ENCODE measurements at regions not wholly inside any gene's neighbourhood (a gene's known extent, or its start where the extent isn't known, plus 50 kb on each side); places are given as distances from the start of the nearest gene placed in this dataset.
"Not testable (repeated sequence)": the region's sequence is repeated elsewhere in the genome, so short reads cannot be mapped to it uniquely, and the experiment has no call there.

DNA sequence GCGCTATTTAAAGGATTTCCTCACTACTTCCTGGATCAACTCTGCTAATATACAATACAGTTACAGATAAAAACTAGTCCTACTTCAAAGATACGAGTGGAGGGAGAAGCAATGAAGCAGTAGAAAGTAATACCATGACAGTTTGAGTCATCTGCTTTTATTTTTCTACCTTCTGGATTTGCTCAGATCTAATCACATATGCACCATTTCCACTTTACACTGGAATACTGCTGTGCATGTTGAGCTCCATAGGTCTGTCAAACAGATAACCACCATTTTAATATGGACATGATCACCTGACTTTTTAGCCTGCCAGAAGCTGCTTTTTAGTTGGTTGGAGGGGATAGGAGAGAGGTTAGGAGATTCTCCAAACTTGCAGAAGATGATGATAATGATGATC is 92.5 kb downstream of the MMUT start:
- no peak for FAIRE-seq

DNA sequence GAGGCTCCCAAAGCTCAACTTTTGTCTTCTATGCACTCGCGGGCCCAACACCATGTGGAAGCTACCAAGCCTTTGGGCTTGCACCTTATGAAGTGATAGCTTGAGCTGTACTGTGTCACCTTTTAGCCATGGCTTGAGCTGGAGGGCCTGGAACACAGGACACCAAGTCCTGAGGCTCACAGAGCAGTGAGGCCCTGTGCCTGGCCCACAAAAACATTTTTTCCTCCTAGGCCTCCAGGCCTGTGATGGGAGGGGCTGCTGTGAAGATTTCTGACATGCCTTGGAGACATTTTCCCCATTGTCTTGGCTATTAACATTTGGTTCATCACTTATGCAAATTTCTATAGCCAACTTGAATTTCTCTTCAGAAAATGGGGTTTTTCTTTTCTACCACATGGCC is 96.5 kb downstream of the MMUT start:
- no peak for FAIRE-seq

DNA sequence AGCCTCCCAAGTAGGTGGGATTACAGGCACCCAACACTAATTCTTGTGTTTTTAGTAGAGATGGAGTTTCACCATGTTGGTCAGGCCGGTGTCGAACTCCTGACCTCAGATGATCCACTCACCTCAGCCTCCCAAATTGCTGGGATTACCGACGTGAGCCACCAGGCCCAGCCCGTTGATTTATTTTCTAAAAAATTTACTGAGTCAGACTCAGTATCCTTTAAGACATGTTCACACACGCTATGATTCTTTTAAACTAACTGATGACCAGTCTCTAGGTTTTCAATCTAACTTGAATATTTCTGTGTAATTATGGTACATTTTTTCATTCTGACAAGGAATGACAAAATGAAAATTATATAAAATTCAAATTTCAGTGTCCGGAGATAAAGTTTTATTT is 114.5 kb downstream of the MMUT start:
- no peak for FAIRE-seq

DNA sequence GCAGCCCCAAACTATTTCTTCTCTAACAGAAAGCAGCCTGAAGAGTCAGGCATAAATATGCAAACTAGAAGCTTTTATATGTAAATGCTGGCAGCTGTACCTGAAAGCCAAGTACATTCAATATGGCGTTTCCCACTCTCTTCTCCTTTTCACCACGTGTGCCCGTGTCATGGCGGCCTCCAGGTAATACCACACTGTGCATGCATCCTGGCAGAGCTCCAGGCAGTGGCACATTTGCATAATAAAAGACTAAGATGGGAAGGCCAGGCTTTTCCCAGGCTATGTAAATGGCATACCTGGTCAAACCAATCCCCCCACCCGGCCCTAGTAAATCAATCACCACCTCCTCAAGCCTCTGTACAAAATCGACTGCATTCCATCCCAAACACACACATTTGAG is 120.6 kb downstream of the MMUT start:
- FAIRE-seq: no peak

DNA sequence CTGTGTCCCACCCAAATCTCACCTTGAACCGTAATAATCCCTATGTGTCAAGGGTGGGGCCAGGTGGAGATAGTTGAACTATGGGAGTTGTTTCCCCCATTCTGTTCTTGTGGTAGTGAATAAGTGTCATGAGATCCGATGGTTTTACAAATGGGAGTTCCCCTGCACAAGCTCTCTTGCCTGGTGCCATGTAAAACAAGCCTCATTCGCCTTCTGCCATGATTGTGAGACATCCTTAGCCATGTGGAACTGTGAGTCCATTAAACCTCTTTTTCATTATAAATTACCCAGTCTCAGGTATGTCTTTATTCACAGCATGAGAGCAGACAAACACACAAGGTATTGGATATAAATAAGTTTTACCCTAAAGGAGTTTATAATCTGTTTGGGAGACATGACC is 121.2 kb downstream of the MMUT start:
- FAIRE-seq: no peak

DNA sequence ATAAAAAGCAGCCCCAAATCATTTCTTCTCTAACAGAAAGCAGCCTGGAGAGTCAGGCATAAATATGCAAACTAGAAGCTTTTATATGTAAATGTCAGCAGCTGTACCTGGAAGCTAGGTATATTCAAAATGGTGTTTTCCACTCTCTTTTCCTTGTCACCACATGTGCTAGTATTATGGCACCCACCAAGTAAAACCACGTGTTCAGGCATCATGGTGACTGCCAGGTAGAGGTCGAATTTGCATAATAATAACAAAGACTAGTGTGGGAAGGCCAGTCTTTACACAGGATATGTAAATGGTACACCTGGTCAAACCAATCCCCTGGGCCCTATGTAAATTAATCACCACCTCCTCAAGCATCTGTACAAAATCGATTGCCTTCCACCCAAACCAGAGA is 124.0 kb downstream of the MMUT start:
- no peak for FAIRE-seq

DNA sequence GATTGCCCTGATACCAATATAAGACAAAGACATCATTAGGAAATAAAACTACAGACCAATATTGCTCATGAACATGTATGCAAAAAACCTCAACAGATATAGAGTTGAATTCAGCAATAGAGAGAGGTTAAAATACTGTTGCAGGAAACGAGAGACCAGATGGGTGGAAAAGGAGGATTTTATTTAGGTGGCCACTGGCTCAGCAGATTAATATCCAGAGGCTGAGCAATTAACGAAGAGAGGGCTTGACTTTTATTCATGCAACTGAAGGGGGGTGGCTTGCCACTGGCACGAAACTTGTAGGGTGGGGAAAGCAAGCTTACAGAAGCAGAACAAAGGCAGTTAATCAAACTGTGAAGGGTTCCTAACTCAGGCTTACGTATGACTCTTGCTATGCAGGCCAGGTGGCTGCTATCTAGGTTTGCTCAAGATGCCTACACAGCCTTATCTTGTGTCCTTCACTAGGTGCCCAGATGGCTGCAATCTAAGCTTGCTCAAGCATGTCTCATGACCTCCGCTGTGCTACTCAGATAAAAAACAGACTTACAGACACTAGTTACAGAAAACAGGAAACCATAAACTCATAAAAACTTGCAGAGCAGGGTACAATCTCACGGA is 126.4 kb downstream of the MMUT start:
- FAIRE-seq: no peak

DNA sequence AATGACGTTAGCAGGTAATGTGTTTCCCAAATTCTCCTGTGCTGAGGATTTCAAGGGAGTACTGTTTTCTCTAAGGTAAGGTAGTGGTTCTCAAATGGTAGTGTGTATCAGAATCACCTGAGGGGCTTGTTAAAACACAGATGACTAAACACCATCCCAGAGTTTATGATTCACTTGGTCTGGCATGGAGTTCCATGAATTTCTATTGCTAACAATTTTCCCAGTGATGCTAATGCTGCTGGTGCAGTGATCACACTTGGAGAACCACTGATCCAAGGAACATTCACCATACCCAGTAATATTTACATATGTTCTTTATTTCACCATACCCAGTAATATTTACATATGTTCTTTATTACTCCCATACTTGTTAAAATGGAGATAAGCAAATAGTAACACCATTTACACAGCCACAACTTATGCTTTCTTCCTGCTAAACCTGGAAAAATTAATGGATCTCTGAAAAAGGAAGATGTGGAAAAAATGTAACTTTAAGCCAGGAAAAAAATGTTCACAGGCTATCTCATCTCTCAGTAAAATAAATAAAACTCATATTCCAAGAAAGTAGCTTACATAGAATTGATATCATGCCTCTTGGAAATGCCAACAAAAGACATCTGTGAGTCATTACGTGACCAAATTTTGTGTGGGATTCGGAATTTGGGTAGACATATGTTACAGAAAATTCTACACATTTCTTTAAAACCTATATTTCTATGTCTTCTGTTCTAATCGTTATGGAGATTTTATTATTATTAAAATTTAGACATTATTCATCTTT is 129.5 kb downstream of the MMUT start:
- no peak for FAIRE-seq

DNA sequence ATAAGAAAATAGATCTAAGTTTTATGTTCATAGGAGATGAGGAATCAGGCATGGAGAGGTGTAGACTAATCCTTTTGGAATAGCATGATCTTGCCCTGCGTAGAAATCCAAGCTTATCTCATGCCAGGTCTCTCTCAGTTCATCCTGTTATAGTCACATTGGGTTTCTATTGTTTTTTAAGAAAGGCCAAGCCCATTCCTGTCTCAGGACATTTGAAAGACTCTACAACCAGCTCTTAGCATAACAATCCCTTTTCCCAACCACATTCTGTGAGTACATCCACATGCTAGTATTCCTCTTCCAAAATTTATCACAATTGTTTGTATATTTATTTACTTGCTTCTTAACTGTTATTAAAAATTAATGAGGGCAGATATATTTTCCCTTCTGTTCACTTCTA is 130.3 kb downstream of the MMUT start:
- no peak for FAIRE-seq

DNA sequence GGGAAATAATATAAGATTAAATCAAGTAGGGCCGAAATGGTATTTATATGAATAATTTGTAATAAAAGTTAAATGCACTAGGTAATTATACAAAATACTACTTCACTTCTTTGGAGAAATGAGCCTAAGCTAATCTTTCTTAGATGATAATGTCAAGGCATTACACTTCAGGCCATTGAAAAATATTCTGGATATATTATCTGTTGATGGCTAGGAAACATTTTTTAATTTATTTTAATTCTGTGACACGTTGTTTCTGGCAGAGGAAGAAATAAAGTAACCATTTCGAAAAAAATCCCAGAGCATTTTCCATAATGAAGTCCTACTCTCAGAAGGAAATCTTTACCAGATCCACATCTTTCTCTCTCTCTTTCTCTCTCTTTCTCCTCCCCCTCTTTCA is 133.9 kb downstream of the MMUT start:
- no peak for FAIRE-seq

DNA sequence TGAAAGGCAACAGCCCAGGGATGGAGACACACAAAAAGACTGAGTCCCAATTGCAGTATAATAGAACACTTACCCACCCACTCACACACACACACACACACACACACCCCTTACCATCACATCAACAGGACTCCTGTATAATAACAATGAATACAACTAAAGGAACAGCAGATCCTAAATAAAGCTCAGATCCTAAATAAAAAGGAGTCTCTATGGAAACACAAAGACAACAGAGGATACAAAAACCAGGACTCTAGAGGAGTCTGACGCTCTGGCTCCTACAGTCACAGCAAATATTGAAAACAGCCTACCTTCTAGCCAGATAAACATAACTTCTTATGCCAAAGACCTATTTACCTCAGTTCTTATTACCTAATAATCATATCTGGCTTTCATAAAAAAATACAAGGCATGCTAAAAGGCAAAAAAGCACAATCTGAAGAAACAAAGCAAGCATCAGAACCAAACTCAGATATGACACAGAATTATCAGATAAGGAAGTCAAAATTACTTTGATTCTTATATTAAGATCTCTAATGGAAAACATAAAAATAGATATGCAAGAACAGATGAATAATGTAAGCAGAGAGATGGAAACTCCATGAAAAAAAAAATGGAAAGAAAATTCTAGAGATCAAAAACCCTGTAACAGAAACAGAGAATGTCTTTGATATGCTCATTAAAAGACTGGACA is 134.9 kb downstream of the MMUT start:
- no peak for FAIRE-seq

DNA sequence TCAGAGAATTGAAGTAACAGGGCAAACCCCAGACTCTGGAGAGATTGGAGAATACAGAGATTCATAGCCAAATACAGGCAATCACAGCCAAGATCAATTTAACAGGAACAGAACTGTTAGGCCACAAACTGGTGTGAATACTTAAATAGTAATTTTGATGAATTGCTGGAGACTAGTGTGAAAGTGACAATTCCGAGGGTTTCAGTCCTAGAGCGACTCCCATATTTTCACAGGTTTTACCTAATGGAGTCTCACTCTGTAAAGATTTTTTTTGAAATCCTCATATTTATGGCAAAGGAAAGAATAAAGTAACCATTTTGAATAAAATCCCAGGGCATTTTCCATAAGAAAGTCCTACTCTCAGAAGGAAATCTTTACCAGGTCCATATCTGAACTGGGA is 135.5 kb downstream of the MMUT start:
- FAIRE-seq: no peak

DNA sequence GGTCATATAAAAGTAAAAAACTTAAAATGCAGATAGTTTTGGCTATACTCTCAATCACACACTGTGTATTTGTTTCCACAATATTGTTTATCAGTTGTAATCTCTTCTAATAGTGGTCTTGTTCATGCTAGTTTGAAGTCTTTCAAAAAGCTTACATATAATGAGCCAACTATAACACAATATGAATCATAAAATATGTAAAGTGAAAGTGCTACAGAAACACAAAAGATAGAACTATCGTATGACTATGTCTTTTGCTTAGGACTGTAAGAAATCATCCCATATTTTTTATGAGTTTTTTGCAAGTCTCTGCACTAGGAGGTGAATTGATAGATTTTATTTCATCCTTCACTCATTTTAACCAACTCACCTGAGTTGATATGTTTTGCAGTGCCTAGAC is 136.0 kb downstream of the MMUT start:
- FAIRE-seq: no peak

DNA sequence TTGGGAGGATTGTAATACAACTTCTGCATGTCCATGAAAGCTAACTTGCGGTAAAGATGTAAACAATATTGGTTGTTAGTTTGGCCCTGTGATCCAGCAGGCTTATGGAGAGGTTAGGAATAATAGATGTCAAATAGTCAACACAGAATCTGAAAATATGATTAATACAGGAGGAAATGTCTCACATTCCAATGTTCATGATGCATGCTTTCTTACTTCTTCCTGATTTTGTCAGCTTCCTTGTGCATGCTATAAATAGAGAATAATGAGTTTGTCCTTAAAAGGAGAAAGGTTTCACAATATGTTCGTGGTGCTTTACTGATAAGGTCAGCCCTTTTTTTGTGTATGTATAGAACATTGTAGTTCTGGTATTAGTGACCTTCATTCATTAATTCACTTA is 136.7 kb downstream of the MMUT start:
- FAIRE-seq: no peak

DNA sequence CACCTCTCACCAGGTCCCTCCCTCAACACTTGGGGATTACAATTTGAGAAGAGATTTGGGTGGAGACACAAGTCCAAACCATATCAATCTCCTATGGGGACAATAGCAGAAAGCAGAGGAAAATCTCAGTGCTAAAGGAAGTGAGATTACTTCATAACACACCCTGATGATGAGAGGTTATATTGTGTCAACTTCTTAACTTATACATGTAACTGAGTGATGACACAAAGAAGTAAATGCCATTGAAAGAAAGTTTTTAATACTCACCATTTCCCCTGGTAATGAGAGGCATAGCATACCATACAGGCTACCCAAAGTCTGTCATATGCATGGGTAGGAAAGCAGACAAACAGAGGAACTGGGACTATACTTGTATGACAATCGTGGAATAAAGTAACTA is 137.2 kb downstream of the MMUT start:
- FAIRE-seq: no peak

DNA sequence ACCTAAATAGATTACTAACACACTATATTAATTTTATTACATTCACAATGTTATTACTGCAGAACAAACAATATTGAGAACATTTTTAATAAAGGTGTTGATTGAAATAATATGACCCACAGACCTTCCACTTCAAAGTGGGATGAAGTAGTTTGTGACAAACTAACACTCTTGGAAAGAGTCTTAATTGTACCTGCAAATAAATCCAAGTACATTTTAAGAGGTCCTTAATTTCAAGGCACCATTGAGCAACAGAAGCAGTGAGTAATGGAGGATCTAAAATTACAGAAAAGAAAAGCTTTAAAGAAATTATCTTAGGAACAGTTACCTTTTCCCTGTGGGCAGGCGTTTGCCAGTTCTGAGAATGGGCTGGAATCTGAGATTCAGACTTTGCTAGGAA is 140.2 kb downstream of the MMUT start:
- FAIRE-seq: no peak

DNA sequence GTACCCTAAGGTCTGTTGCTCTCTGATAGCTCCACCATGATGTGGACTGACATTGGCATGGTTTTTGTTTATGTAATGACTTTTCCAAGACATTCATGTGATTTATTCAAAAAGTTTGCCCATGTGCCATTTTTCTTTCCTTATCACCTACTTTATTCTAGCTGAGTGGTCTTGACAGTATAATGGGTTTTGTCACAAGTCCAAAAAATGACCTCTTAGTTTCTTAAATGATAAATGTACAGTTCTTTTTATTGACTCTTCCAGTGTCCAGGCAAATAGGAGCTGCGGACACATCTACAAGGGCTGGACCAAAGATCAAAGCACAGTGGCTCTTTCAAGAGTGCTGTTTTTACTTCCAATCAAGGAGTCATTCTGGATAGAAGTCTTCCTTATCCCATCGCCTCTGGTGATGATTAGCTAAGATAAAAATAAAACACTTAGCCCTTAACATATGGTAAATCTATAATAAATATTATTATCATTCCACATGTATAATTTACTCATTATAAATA is 141.4 kb downstream of the MMUT start:
- no peak for FAIRE-seq

DNA sequence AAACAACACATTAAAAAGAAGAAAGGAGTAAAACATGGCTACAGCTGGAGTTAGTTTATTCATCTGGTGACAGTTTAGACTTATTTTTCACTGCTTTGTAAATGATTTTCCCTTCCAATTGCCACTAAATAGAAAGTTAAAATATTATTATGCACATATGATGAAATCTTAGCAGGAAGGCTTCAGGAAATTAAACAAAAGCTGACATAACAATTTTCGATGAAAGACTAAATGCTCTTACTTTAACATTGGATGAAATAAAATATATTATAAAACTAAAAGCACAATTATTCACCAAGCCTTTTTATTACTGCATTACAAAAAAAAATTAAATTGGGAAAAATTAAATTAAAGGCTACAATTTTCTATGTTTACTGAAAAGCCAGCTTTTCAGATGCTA is 158.0 kb downstream of the MMUT start:
- FAIRE-seq: no peak

DNA sequence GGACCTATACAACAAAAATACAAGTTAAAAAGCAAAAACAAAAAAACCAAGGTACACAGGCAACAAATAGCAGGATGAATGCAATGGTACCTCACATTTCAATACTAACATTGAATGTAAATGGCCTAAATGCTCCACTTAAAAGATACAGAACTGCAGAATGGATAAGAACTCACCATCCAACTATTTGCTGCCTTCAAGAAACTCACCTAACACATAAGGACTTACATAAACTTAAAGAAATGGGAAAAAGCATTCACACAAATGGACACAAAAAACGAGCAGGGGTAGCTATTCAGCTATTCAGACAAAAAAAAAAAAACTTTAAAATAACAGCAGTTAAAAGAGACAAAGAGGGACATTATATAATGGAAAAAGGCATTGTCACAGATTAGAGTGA is 158.7 kb downstream of the MMUT start:
- FAIRE-seq: not testable (repeated sequence)

DNA sequence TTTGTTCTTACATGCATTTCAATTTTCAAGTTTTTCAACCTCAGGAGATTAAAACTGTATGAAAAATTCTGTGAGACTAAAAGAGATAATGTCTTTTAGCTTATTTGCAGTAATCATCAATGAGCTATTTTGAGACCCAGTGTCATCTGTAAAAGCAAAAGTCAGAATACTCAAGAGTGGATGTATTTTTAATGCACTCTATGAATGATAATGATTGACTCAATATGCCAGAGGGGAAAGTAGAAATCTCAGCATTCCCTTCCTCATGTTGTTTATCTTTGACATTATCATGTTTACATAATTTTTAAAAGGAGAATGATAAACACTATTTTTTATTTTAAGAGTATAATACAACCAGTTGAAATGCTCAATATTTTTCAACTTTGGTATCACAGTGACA is 162.1 kb downstream of the MMUT start:
- FAIRE-seq: no peak

DNA sequence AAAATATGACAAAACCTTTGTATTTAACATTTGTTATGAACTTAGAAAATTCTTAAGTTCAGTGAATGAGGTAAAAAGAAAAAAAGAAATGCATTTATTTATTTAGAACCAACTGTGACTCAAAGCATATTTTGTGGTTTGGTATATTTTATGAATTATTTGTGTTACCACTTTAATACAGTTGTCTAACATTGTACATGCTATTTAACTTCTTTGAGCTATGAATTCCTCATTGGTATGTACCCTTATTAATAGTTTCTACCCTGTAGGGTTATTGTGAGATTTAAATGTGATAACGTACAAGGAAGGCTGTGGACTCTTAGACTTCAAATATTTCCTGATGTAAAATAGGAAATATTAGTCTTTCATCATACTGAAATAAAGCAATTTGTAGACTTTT is 162.6 kb downstream of the MMUT start:
- FAIRE-seq: no peak

DNA sequence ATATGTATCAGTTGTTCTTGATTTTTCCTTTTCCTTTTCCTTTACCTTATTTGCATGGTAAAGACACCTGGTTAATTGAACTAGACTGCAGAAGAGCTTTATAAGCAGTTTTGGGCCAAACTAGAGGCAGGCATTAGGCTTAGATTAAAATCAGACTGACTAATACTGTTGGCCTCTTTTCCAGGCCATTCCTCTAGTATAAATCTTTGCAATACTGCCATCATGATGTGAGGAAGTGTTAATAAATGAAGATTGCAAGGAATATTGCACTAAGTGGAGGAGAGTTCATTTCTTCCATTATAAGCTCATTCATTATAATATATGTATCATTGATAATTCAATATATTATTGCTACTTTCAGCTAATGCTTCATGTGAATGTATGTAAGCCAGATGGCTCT is 163.8 kb downstream of the MMUT start:
- no peak for FAIRE-seq

DNA sequence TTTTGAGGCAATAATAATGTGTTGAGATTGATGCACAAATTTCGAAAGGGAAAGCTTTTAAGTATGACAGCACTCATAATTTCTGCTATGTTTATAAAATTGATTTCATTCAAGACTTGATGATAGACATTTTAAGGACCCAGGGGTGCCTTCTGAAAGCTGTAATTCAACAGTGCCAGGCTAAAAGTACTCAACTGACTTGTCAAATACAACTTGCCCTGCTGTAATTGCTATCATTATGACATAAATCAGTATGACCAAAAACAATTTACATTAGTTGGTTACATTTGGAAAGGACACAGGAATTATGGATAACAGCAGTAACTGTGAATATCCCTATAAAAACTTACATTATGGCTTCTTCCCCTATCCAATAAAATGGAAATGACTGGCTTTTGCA is 178.9 kb downstream of the MMUT start:
- no peak for FAIRE-seq

Data from colon (tissue), 2 donors.